ENCODE measurements at regions not wholly inside any gene's neighbourhood (a gene's known extent, or its start where the extent isn't known, plus 50 kb on each side); places are given as distances from the start of the nearest gene placed in this dataset.

GRCh38 chr5:8355981-8356380, 487.0 kb downstream of the MTRR start:
- no peak for DNase-seq (ENCODE audit: low spot score)
- Histone ChIP-seq H3K4me1 (ENCODE audit: insufficient read depth) (no peaks in the 10 kb centered on the region), H3K4me3 (no peak overlapping the region), H3K4me2 (no peak overlapping the region), H3K9me2 (replicated peaks; ENCODE audit: insufficient read depth) (no peaks in the 10 kb centered on the region), H3K27ac (no peak overlapping the region), H2AFZ (no peak overlapping the region), H4K20me1 (ENCODE audit: insufficient read depth, poor library complexity, severe bottlenecking) (no peaks in the 10 kb centered on the region), H3K27me3 (no peaks in the 10 kb centered on the region), H3K9me3 (ENCODE audit: low read depth) (no peaks in the 10 kb centered on the region), H3K79me2 (no peaks in the 10 kb centered on the region), H3K36me3 (replicated peaks; ENCODE audit: insufficient read depth, low read depth) (no peaks in the 10 kb centered on the region)
- TF ChIP-seq EZH2 (IDR thresholded peaks at IDR 0.05; ENCODE audit: borderline replicate concordance) (no peak), EZH2phosphoT487 (IDR thresholded peaks at IDR 0.05; ENCODE audit: low read depth, severe bottlenecking, unreplicated experiment) (no peak), CTCF (IDR thresholded peaks at IDR 0.05; ENCODE audit: poor library complexity) (no peak)
- WGBS (ENCODE audit: low lambda C conversion rate, missing lambda C conversion rate), result 30% methylated on average over 1 of the region's 1 CpG

- H3K4me3 ChIP-seq, result no peak overlapping the region
Measured at GRCh38 chr5:8360012-8360411, 491.1 kb downstream of the MTRR start.

GRCh38 chr5:8362495-8362894, 493.5 kb downstream of the MTRR start:
- H3K4me2 ChIP-seq, result no peak overlapping the region
- no peak for DNase-seq (ENCODE audit: low spot score)
- H3K4me1 ChIP-seq (ENCODE audit: insufficient read depth), result no peaks in the 10 kb centered on the region
- H4K20me1 ChIP-seq (ENCODE audit: insufficient read depth, poor library complexity, severe bottlenecking), result no peaks in the 10 kb centered on the region
- no peak overlapping the region for H3K4me3 ChIP-seq
- no peaks in the 10 kb centered on the region for H3K27me3 ChIP-seq
- TF ChIP-seq EZH2 (IDR thresholded peaks at IDR 0.05; ENCODE audit: borderline replicate concordance) (no peak), CTCF (IDR thresholded peaks at IDR 0.05; ENCODE audit: poor library complexity) (no peak), EZH2phosphoT487 (IDR thresholded peaks at IDR 0.05; ENCODE audit: low read depth, severe bottlenecking, unreplicated experiment) (no peak)
- no peaks in the 10 kb centered on the region for H3K79me2 ChIP-seq
- no peaks in the 10 kb centered on the region for H3K36me3 ChIP-seq (replicated peaks; ENCODE audit: insufficient read depth, low read depth)
- H3K9me3 ChIP-seq (ENCODE audit: low read depth), result no peaks in the 10 kb centered on the region
- H3K9me2 ChIP-seq (replicated peaks; ENCODE audit: insufficient read depth), result no peaks in the 10 kb centered on the region
- WGBS (ENCODE audit: low lambda C conversion rate, missing lambda C conversion rate), result 78% methylated on average over 1 of the region's 1 CpG
- no peak overlapping the region for H3K27ac ChIP-seq
- no peak overlapping the region for H2AFZ ChIP-seq

More at GRCh38 chr5:8360012-8360411, 491.1 kb downstream of the MTRR start:
- no peak for DNase-seq (ENCODE audit: low spot score)
- Histone ChIP-seq H4K20me1 (ENCODE audit: insufficient read depth, poor library complexity, severe bottlenecking) (no peaks in the 10 kb centered on the region), H3K4me1 (ENCODE audit: insufficient read depth) (no peaks in the 10 kb centered on the region), H3K27me3 (no peaks in the 10 kb centered on the region), H3K27ac (no peak overlapping the region), H3K9me3 (ENCODE audit: low read depth) (no peaks in the 10 kb centered on the region), H3K9me2 (replicated peaks; ENCODE audit: insufficient read depth) (no peaks in the 10 kb centered on the region), H3K79me2 (no peaks in the 10 kb centered on the region), H2AFZ (no peak overlapping the region), H3K4me2 (no peak overlapping the region), H3K36me3 (replicated peaks; ENCODE audit: insufficient read depth, low read depth) (no peaks in the 10 kb centered on the region)
- TF ChIP-seq EZH2phosphoT487 (IDR thresholded peaks at IDR 0.05; ENCODE audit: low read depth, severe bottlenecking, unreplicated experiment), result no peak
- TF ChIP-seq EZH2 (IDR thresholded peaks at IDR 0.05; ENCODE audit: borderline replicate concordance), result no peak
- TF ChIP-seq CTCF (IDR thresholded peaks at IDR 0.05; ENCODE audit: poor library complexity), result no peak
- 29% methylated on average over 2 of the region's 2 CpGs for WGBS (ENCODE audit: low lambda C conversion rate, missing lambda C conversion rate)

GRCh38 chr5:8363138-8363537, 494.2 kb downstream of the MTRR start:
- H2AFZ ChIP-seq, result no peak overlapping the region
- TF ChIP-seq CTCF (IDR thresholded peaks at IDR 0.05; ENCODE audit: poor library complexity), result no peak
- no peak for TF ChIP-seq EZH2phosphoT487 (IDR thresholded peaks at IDR 0.05; ENCODE audit: low read depth, severe bottlenecking, unreplicated experiment)
- no peak for TF ChIP-seq EZH2 (IDR thresholded peaks at IDR 0.05; ENCODE audit: borderline replicate concordance)
- H3K79me2 ChIP-seq, result no peaks in the 10 kb centered on the region
- no peaks in the 10 kb centered on the region for H3K9me3 ChIP-seq (ENCODE audit: low read depth)
- no peaks in the 10 kb centered on the region for H4K20me1 ChIP-seq (ENCODE audit: insufficient read depth, poor library complexity, severe bottlenecking)
- no peak overlapping the region for H3K4me3 ChIP-seq
- WGBS (ENCODE audit: low lambda C conversion rate, missing lambda C conversion rate), result 90% methylated on average over 3 of the region's 3 CpGs
- H3K27ac ChIP-seq, result no peak overlapping the region
- H3K4me2 ChIP-seq, result no peak overlapping the region
- no peaks in the 10 kb centered on the region for H3K36me3 ChIP-seq (replicated peaks; ENCODE audit: insufficient read depth, low read depth)
- DNase-seq (ENCODE audit: low spot score), result peak; percentile 12
- no peaks in the 10 kb centered on the region for H3K27me3 ChIP-seq
- H3K4me1 ChIP-seq (ENCODE audit: insufficient read depth), result no peaks in the 10 kb centered on the region
- no peaks in the 10 kb centered on the region for H3K9me2 ChIP-seq (replicated peaks; ENCODE audit: insufficient read depth)
